ENCODE measurements at regions not wholly inside any gene's neighbourhood (a gene's known extent, or its start where the extent isn't known, plus 50 kb on each side); places are given as distances from the start of the nearest gene placed in this dataset.
"Not testable (repeated sequence)": the region's sequence is repeated elsewhere in the genome, so short reads cannot be mapped to it uniquely, and the experiment has no call there.

DNA sequence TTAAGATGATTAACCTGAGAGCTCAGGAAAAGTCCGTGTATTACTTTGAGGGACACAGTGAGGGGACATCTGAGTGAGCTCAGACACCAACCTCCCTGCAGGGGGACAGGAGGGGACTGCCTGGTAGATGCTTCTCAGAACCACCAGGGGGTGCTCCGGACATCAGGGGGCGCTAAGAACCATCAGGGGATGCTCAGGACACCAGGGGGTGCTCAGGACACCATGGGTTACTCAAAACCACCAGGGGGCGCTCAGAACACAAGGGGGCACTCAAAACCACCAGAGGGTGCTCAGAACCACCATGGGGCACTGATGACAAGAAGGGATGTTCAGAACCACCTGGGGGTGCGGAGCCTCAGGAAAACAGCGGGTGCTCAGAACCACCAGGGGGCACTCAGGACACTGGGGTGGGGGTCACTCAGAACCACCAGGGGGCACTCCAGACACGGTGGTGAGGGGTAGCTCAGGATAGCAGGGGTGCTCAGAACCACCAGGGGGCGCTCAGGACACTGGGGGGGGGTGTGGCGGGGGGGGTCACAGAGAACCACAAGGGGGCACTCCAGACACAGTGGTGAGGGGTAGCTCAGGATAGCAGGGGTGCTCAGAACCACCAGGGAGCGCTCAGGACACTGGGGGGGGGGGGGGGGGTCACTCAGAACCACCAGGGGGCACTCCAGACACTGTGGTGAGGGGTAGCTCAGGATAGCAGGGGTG lies 165.3 kb downstream of the ZNF267 start:
- H4K8ac ChIP-seq (ENCODE audit: low read depth, low read length); H2AK5ac ChIP-seq (ENCODE audit: low read length); H3K23ac ChIP-seq (ENCODE audit: low read length); H3K79me2 ChIP-seq (ENCODE audit: control insufficient read depth, insufficient read depth, low read length, poor library complexity); H3K27ac ChIP-seq (ENCODE audit: low read depth, low read length); H3K14ac ChIP-seq (ENCODE audit: low read length); H3K4ac ChIP-seq (ENCODE audit: low read depth, low read length); H2AFZ ChIP-seq (ENCODE audit: insufficient read depth, low read length, poor library complexity); H2BK120ac ChIP-seq (ENCODE audit: insufficient read depth, low read length, poor library complexity); H3K79me1 ChIP-seq (ENCODE audit: low read length); H3K27me3 ChIP-seq (ENCODE audit: insufficient read depth, low read length); H3K4me1 ChIP-seq (ENCODE audit: control insufficient read depth in 1 of 2, insufficient read depth in 2 of 2, low read length in 2 of 2); H3K4me3 ChIP-seq (ENCODE audit: low read depth, low read length); H3K18ac ChIP-seq (ENCODE audit: low read length); H3K9ac ChIP-seq (ENCODE audit: low read length); H3K36me3 ChIP-seq (ENCODE audit: control insufficient read depth in 1 of 2, insufficient read depth in 2 of 2, low read length in 2 of 2); H2BK12ac ChIP-seq (ENCODE audit: low read length); H4K12ac ChIP-seq (ENCODE audit: low read depth, low read length); H2BK5ac ChIP-seq (ENCODE audit: low read depth, low read length, poor library complexity); H3K4me2 ChIP-seq (ENCODE audit: low read length); DNase-seq; H3K9me3 ChIP-seq (ENCODE audit: insufficient read depth, low read depth, low read length); H4K91ac ChIP-seq (ENCODE audit: low read depth, low read length): not testable (repeated sequence)
- no CpG with 5 or more reads among the region's 10 CpGs for WGBS (ENCODE audit: extremely low coverage, insufficient coverage, insufficient read length)

DNA sequence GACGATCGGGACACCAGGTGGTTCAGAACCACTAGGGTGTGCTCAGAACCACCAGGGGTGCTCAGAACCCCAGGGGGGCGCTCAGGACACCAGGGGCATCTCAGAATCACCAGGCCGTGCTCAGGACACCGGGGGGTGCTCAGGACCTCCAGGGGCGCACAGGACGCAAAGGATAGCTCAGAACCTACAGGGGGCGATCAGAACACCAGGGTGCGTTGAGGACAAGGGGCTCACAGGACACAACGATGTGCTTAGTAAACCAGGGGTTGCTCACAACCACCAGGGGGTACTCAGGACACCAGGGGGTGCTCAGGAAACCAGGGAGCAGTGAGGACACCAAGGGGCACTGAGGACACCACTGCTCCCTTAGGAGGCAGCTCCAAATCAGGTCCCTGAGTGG lies 166.3 kb downstream of the ZNF267 start:
- H2AK5ac ChIP-seq (ENCODE audit: low read length); H2AFZ ChIP-seq (ENCODE audit: insufficient read depth, low read length, poor library complexity); H3K79me1 ChIP-seq (ENCODE audit: low read length); H2BK12ac ChIP-seq (ENCODE audit: low read length); H2BK5ac ChIP-seq (ENCODE audit: low read depth, low read length, poor library complexity); H3K4ac ChIP-seq (ENCODE audit: low read depth, low read length); H3K9ac ChIP-seq (ENCODE audit: low read length); H3K9me3 ChIP-seq (ENCODE audit: insufficient read depth, low read depth, low read length); H3K23ac ChIP-seq (ENCODE audit: low read length); H2BK120ac ChIP-seq (ENCODE audit: insufficient read depth, low read length, poor library complexity); H3K18ac ChIP-seq (ENCODE audit: low read length); H3K27me3 ChIP-seq (ENCODE audit: insufficient read depth, low read length); H4K12ac ChIP-seq (ENCODE audit: low read depth, low read length); H3K4me1 ChIP-seq (ENCODE audit: control insufficient read depth in 1 of 2, insufficient read depth in 2 of 2, low read length in 2 of 2); H4K91ac ChIP-seq (ENCODE audit: low read depth, low read length); H3K27ac ChIP-seq (ENCODE audit: low read depth, low read length); H4K8ac ChIP-seq (ENCODE audit: low read depth, low read length); H3K36me3 ChIP-seq (ENCODE audit: control insufficient read depth in 1 of 2, insufficient read depth in 2 of 2, low read length in 2 of 2); H3K4me2 ChIP-seq (ENCODE audit: low read length); H3K4me3 ChIP-seq (ENCODE audit: low read depth, low read length); H3K79me2 ChIP-seq (ENCODE audit: control insufficient read depth, insufficient read depth, low read length, poor library complexity); DNase-seq; H3K14ac ChIP-seq (ENCODE audit: low read length): not testable (repeated sequence)
- no CpG with 5 or more reads among the region's 10 CpGs for WGBS (ENCODE audit: extremely low coverage, insufficient coverage, insufficient read length)

GRCh38 chr16:32066016-32066651 lies 187.0 kb upstream of the TP53TG3D start:
- not testable (repeated sequence) for H3K27me3 ChIP-seq (ENCODE audit: insufficient read depth, low read length); H3K36me3 ChIP-seq (ENCODE audit: control insufficient read depth in 1 of 2, insufficient read depth in 2 of 2, low read length in 2 of 2); H3K9ac ChIP-seq (ENCODE audit: low read length); H3K4me3 ChIP-seq (ENCODE audit: low read depth, low read length); H3K4me2 ChIP-seq (ENCODE audit: low read length); H3K27ac ChIP-seq (ENCODE audit: low read depth, low read length); H3K4me1 ChIP-seq (ENCODE audit: control insufficient read depth in 1 of 2, insufficient read depth in 2 of 2, low read length in 2 of 2); H3K79me2 ChIP-seq (ENCODE audit: control insufficient read depth, insufficient read depth, low read length, poor library complexity); H4K8ac ChIP-seq (ENCODE audit: low read depth, low read length); H4K12ac ChIP-seq (ENCODE audit: low read depth, low read length); H3K23ac ChIP-seq (ENCODE audit: low read length); H3K4ac ChIP-seq (ENCODE audit: low read depth, low read length); H2AFZ ChIP-seq (ENCODE audit: insufficient read depth, low read length, poor library complexity); H3K9me3 ChIP-seq (ENCODE audit: insufficient read depth, low read depth, low read length); H2AK5ac ChIP-seq (ENCODE audit: low read length); H3K18ac ChIP-seq (ENCODE audit: low read length); H2BK5ac ChIP-seq (ENCODE audit: low read depth, low read length, poor library complexity); H3K79me1 ChIP-seq (ENCODE audit: low read length); H2BK120ac ChIP-seq (ENCODE audit: insufficient read depth, low read length, poor library complexity); H4K91ac ChIP-seq (ENCODE audit: low read depth, low read length); H3K14ac ChIP-seq (ENCODE audit: low read length); H2BK12ac ChIP-seq (ENCODE audit: low read length)
- peak in 1 of 2 donors; percentile 0 for DNase-seq
- WGBS (ENCODE audit: extremely low coverage, insufficient coverage, insufficient read length), result no CpG with 5 or more reads among the region's 13 CpGs

DNA sequence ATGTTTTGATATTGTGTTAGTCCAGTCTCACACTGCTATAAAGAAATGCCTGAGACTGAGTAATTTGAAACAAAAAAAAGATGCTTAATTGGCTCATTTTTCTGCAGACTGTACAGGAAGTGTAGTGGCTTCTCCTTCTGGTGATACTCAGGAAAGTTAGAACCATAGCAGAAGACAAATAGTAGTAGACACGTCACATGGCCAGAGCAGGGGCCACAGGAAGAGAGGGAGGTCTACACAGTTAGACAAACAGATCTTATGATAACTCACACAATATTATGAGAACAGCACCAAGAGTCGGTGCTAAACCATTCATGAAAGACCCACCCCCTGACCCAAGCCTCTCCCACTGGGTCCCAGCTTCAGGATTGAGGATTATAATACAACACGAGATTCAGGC lies 181.5 kb upstream of the TP53TG3D start:
- H4K8ac ChIP-seq (ENCODE audit: low read depth, low read length); DNase-seq; H3K27ac ChIP-seq (ENCODE audit: low read depth, low read length); H4K12ac ChIP-seq (ENCODE audit: low read depth, low read length); H3K18ac ChIP-seq (ENCODE audit: low read length); H3K4me3 ChIP-seq (ENCODE audit: low read depth, low read length); H3K27me3 ChIP-seq (ENCODE audit: insufficient read depth, low read length); H2BK120ac ChIP-seq (ENCODE audit: insufficient read depth, low read length, poor library complexity); H3K4me2 ChIP-seq (ENCODE audit: low read length); H3K4ac ChIP-seq (ENCODE audit: low read depth, low read length); H2BK5ac ChIP-seq (ENCODE audit: low read depth, low read length, poor library complexity); H3K9ac ChIP-seq (ENCODE audit: low read length); H3K4me1 ChIP-seq (ENCODE audit: control insufficient read depth in 1 of 2, insufficient read depth in 2 of 2, low read length in 2 of 2); H3K79me2 ChIP-seq (ENCODE audit: control insufficient read depth, insufficient read depth, low read length, poor library complexity); H3K14ac ChIP-seq (ENCODE audit: low read length); H3K23ac ChIP-seq (ENCODE audit: low read length); H3K79me1 ChIP-seq (ENCODE audit: low read length); H2AFZ ChIP-seq (ENCODE audit: insufficient read depth, low read length, poor library complexity); H3K36me3 ChIP-seq (ENCODE audit: control insufficient read depth in 1 of 2, insufficient read depth in 2 of 2, low read length in 2 of 2); H2AK5ac ChIP-seq (ENCODE audit: low read length); H4K91ac ChIP-seq (ENCODE audit: low read depth, low read length); H2BK12ac ChIP-seq (ENCODE audit: low read length); H3K9me3 ChIP-seq (ENCODE audit: insufficient read depth, low read depth, low read length): not testable (repeated sequence)
- no CpG with 5 or more reads among the region's 3 CpGs for WGBS (ENCODE audit: extremely low coverage, insufficient coverage, insufficient read length)

Measured in trophoblast cell (in vitro differentiated cells and primary cell).